ENCODE measurements at regions not wholly inside any gene's neighbourhood (a gene's known extent, or its start where the extent isn't known, plus 50 kb on each side); places are given as distances from the start of the nearest gene placed in this dataset.

DNA sequence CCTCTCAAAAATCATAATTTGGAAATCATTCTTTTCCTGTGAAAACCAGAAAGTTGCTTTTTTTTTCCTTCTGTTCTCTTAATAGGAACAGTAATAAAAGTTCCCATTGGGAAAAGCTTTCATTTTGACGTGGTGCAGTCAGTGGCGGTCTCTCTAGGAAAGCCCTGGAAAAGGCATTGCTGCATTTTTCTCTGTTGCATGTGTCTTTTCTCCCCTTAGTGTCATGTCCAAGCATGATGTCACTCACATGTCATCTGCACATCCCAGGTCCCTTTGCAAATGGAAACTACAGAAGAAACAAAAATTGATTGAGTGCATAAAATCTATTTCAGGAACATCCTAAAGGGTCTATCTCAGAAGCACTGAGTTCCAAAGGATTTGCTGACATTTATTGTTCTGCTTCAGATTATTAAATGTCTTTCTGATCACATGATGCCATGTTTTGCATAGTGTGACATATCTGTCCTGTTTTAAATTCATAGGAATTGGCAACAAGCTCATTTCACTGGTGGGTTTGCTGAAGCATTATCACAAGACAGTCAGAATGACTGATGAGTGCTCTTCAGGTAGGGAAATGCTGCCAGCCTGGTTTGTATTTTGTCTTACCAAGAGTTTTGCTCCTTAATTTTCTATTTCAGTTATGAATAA, 208.7 kb downstream of the SOX4 start:
- peak; percentile 39; the same call in 1 of the 2 replicates for TF ChIP-seq ZNF70 (CRISPR knock-in tag; IDR thresholded peaks at IDR 0.05)
- TF ChIP-seq ISL1 (CRISPR knock-in tag; IDR thresholded peaks at IDR 0.05), result peak; percentile 28
- no peak for TF ChIP-seq TOX (CRISPR knock-in tag; IDR thresholded peaks at IDR 0.05; ENCODE audit: borderline replicate concordance)
- no peak for ATAC-seq

DNA sequence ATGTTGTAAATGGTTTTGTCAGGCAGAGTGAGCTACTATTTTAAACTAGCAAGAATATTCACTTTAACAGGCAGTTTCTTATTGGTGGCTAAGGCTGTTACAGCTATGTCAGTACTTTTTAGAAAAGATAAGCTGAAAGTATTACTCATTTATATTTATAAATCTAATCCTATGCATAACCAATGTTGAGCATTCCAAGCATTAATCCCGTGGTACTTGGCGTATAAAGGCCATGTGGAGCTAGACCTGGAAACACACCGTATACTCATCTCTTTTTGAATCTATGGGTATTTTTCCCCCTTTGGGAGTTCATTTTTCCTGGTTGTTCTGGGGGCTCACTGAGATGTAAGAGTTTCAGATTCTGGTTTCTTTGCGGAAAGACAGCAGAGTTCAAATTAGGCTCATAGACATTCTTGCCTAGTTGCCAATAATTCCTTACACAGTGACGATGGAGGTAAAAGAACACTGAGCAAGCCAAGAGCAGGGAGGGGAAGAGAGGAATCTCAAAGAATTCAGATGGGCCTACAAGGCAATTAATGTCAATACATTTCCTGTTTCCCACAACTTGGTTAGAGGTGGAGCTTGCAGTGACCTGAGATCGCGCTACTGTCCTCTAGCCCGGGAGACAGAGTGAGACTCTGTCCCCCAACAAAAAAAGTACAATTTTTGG, 211.5 kb downstream of the SOX4 start:
- TF ChIP-seq, protein P1, sequence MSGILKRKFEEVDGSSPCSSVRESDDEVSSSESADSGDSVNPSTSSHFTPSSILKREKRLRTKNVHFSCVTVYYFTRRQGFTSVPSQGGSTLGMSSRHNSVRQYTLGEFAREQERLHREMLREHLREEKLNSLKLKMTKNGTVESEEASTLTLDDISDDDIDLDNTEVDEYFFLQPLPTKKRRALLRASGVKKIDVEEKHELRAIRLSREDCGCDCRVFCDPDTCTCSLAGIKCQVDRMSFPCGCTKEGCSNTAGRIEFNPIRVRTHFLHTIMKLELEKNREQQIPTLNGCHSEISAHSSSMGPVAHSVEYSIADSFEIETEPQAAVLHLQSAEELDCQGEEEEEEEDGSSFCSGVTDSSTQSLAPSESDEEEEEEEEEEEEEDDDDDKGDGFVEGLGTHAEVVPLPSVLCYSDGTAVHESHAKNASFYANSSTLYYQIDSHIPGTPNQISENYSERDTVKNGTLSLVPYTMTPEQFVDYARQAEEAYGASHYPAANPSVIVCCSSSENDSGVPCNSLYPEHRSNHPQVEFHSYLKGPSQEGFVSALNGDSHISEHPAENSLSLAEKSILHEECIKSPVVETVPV (CRISPR knock-in tag; IDR thresholded peaks at IDR 0.05), result no peak
- TF ChIP-seq CSDC2 (CRISPR knock-in tag; IDR thresholded peaks at IDR 0.05), result no peak
- TF ChIP-seq ISL1 (CRISPR knock-in tag; IDR thresholded peaks at IDR 0.05), result peak; percentile 55
- ATAC-seq, result peak; percentile 51

DNA sequence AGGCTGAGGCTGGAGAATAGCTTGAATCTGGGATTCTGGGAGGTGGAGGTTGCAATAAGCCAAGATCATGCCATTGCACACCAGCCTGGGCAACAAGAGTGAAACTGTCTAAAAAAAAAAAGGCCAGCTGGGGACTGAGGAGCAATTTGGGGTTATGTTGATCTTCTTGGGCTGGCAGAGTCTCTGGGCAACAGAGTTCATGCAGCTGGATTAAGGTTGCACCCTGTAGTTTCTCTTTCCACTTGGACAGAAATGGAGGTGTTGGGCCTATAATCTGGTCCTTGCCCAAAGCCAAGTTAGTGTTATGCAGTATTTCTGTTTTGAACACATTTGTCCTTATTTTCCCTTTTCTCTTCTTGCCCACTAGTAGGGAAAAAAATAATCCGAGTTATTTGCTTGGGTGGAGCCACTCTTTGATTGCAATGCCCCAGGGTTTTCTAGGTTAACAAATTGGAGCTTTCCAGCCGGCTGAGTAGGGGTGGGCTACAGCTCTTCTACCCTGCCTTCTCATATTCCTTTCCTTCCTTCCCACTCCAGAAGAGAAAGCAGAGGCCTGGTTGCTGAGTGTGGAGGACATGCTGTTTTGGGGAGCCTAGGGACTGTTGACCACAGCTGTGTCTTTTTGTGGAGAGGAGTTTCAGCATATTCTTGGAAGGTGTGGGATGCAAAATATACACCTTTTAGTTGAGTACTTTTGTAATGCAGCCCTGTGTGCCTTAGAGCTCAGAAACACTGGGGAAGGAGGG, 213.9 kb downstream of the SOX4 start:
- ATAC-seq, result no peak; the same call in 2 of the 3 replicates
- TF ChIP-seq ZC3H10 (CRISPR knock-in tag; IDR thresholded peaks at IDR 0.05) (no peak), CSDC2 (CRISPR knock-in tag; IDR thresholded peaks at IDR 0.05) (no peak), OSR1 (CRISPR knock-in tag; IDR thresholded peaks at IDR 0.05) (no peak), ZFP30 (CRISPR knock-in tag; IDR thresholded peaks at IDR 0.05) (no peak), ARNTL (CRISPR knock-in tag; IDR thresholded peaks at IDR 0.05; ENCODE audit: borderline replicate concordance, low read depth) (no peak), TCF4 (CRISPR knock-in tag; IDR thresholded peaks at IDR 0.05; ENCODE audit: borderline replicate concordance) (no peak)

DNA sequence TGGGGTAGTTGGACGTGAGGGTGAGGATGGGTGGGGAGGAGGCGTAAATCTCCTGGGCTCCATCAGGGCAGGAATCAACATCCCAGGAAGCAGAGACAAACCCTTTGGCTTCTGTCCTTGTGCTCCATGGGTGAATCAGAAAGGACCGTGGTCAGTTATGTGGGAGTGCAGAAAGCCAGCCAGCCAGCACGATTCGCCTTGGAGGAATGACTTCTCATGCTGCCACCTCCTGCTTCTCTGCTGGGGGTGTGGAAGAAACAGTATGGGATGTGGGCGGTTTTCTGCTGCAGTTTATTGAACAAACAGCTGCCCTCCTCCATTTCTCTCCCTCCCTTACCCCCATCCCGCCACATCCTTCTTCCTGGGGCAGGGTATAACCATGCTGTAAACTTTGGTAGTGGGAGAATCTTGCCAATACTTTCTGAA, 214.5 kb downstream of the SOX4 start:
- ATAC-seq, result peak; percentile 68
- TF ChIP-seq RARB (CRISPR knock-in tag; IDR thresholded peaks at IDR 0.05) (no peak), ZFP30 (CRISPR knock-in tag; IDR thresholded peaks at IDR 0.05) (no peak), ZFP3 (CRISPR knock-in tag; IDR thresholded peaks at IDR 0.05) (peak; percentile 85)
- TF ChIP-seq, protein P2, sequence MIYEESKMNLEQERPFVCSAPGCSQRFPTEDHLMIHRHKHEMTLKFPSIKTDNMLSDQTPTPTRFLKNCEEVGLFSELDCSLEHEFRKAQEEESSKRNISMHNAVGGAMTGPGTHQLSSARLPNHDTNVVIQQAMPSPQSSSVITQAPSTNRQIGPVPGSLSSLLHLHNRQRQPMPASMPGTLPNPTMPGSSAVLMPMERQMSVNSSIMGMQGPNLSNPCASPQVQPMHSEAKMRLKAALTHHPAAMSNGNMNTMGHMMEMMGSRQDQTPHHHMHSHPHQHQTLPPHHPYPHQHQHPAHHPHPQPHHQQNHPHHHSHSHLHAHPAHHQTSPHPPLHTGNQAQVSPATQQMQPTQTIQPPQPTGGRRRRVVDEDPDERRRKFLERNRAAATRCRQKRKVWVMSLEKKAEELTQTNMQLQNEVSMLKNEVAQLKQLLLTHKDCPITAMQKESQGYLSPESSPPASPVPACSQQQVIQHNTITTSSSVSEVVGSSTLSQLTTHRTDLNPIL (CRISPR knock-in tag; IDR thresholded peaks at IDR 0.05; ENCODE audit: low read depth), result no peak

DNA sequence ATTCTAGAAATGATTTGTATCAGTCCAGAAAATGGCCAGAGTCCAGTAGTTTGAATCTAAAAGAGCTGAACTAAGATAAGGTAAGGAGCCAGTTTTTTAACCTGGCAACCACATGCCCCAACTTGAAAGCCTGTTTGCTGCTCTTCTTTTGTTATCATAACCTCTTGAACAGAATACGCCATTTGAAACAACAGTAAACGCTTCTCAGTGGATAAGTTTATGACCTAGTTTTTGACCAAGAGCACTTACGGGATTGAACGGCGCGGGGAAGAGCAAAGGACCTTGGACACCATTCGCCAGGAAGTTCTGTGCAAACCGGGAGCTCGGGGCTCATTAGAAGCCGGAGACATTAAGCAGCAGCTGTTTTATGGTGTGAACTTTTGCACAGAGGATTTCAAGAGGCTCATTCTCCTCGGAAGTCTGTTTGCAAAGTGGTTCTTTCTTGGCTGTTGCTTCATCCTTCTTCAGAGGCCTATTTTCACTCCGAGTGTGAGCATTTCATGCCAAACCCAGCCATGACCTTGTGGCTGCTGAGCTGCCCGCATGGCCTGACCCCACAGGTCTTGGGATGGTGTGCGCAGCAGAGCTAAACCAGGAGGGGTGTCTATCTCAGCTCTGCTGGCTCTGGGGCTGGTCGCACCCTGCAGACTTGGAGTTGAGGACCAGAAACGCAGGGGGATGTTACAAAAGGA, 215.1 kb downstream of the SOX4 start:
- no peak for ATAC-seq
- TF ChIP-seq, protein P3, sequence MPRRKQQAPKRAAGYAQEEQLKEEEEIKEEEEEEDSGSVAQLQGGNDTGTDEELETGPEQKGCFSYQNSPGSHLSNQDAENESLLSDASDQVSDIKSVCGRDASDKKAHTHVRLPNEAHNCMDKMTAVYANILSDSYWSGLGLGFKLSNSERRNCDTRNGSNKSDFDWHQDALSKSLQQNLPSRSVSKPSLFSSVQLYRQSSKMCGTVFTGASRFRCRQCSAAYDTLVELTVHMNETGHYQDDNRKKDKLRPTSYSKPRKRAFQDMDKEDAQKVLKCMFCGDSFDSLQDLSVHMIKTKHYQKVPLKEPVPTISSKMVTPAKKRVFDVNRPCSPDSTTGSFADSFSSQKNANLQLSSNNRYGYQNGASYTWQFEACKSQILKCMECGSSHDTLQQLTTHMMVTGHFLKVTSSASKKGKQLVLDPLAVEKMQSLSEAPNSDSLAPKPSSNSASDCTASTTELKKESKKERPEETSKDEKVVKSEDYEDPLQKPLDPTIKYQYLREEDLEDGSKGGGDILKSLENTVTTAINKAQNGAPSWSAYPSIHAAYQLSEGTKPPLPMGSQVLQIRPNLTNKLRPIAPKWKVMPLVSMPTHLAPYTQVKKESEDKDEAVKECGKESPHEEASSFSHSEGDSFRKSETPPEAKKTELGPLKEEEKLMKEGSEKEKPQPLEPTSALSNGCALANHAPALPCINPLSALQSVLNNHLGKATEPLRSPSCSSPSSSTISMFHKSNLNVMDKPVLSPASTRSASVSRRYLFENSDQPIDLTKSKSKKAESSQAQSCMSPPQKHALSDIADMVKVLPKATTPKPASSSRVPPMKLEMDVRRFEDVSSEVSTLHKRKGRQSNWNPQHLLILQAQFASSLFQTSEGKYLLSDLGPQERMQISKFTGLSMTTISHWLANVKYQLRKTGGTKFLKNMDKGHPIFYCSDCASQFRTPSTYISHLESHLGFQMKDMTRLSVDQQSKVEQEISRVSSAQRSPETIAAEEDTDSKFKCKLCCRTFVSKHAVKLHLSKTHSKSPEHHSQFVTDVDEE (CRISPR knock-in tag; IDR thresholded peaks at IDR 0.05), result no peak
- TF ChIP-seq ISL1 (CRISPR knock-in tag; IDR thresholded peaks at IDR 0.05) (no peak), BACH2 (CRISPR knock-in tag; IDR thresholded peaks at IDR 0.05; ENCODE audit: borderline replicate concordance) (no peak), GLIS3 (CRISPR knock-in tag; IDR thresholded peaks at IDR 0.05) (no peak), ZC3H10 (CRISPR knock-in tag; IDR thresholded peaks at IDR 0.05) (no peak), CSDC2 (CRISPR knock-in tag; IDR thresholded peaks at IDR 0.05) (no peak), ZNF565 (CRISPR knock-in tag; conservative IDR thresholded peaks at IDR 0.05; ENCODE audit: low read depth) (no peak), ESRRG (CRISPR knock-in tag; IDR thresholded peaks at IDR 0.05) (no peak)
- TF ChIP-seq, protein P2 (CRISPR knock-in tag; IDR thresholded peaks at IDR 0.05; ENCODE audit: low read depth), result no peak
- TF ChIP-seq, protein P4, sequence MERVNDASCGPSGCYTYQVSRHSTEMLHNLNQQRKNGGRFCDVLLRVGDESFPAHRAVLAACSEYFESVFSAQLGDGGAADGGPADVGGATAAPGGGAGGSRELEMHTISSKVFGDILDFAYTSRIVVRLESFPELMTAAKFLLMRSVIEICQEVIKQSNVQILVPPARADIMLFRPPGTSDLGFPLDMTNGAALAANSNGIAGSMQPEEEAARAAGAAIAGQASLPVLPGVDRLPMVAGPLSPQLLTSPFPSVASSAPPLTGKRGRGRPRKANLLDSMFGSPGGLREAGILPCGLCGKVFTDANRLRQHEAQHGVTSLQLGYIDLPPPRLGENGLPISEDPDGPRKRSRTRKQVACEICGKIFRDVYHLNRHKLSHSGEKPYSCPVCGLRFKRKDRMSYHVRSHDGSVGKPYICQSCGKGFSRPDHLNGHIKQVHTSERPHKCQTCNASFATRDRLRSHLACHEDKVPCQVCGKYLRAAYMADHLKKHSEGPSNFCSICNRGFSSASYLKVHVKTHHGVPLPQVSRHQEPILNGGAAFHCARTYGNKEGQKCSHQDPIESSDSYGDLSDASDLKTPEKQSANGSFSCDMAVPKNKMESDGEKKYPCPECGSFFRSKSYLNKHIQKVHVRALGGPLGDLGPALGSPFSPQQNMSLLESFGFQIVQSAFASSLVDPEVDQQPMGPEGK (CRISPR knock-in tag; IDR thresholded peaks at IDR 0.05; ENCODE audit: borderline replicate concordance), result no peak
- TF ChIP-seq, protein P1 (CRISPR knock-in tag; IDR thresholded peaks at IDR 0.05), result no peak
